B cell (primary cell): ENCODE measurements at regions not wholly inside any gene's neighbourhood (a gene's known extent, or its start where the extent isn't known, plus 50 kb on each side); places are given as distances from the start of the nearest gene placed in this dataset.

Experiments used
- ATAC-seq: fragments of 200-7000 bp; cut with Tn5 transposase; one replicate; pipeline ENCODE4 v1.10.0; 2021; ENCODE audit warnings: low read depth, mild to moderate bottlenecking, moderate number of reproducible peaks, moderate library complexity
- CTCF ChIA-PET: fragments of 350-600 bp; sonication (Branson Sonifier 250); formaldehyde crosslinking; loops from one replicate; lab custom pipeline; 2021; ENCODE audit warnings: antibody characterized with exemption, inconsistent platforms; lab: Charles Lee
- POLR2A ChIA-PET: fragments of 350-600 bp; sonication (Branson Sonifier 250); formaldehyde crosslinking; loops from one replicate; lab custom pipeline; 2021; ENCODE audit warnings: antibody characterized with exemption; lab: Charles Lee
- DNase-seq: peaks from one replicate; pipeline ENCODE4 v3.0.0; 2013
- H2AFZ ChIP-seq: 2 replicates; pipeline ENCODE4 v1.6.1; 2012; ENCODE audit warnings: mild to moderate bottlenecking, low read depth, low read length; ENCODE audit not compliant: insufficient read depth, poor library complexity, severe bottlenecking
- H3K27ac ChIP-seq, 2 donors: 1 replicate in 1 of 2; 2 replicates in 1 of 2; pipeline ENCODE4 v1.5.1; 2012 to 2013; ENCODE audit warnings: low read length in 2 of 2, mild to moderate bottlenecking in 2 of 2, moderate library complexity in 1 of 2
- H3K27me3 ChIP-seq, 4 experiments: fragments of 200-600 bp in 1 of 4; sonication (generic) in 1 of 4; replicated peaks in 1 of 4; 1 replicate in 2 of 4; 2 replicates in 2 of 4; pipeline versions ENCODE4 v1.6.1 to v1.7.0; 2013 to 2016; ENCODE audit warnings: low read length in 3 of 4, mild to moderate bottlenecking in 2 of 4, mixed read lengths in 1 of 4, moderate library complexity in 1 of 4; ENCODE audit not compliant: insufficient read depth in 4 of 4, control insufficient read depth in 3 of 4; ENCODE audit errors: control extremely low read depth in 1 of 4
- H3K36me3 ChIP-seq, 2 experiments: replicated peaks in 1 of 2; 1 replicate in 1 of 2; 2 replicates in 1 of 2; pipeline versions ENCODE4 v1.6.1 to v1.7.1; 2013; ENCODE audit warnings: low read length in 1 of 2; ENCODE audit not compliant: insufficient read depth in 2 of 2, control insufficient read depth in 1 of 2; ENCODE audit errors: control extremely low read depth in 1 of 2, extremely low read depth in 1 of 2
- H3K4me1 ChIP-seq, 2 donors: fragments of 200-600 bp in 1 of 2; sonication (generic) in 1 of 2; 1 replicate in 1 of 2; 2 replicates in 1 of 2; pipeline versions ENCODE4 v1.5.1 to v1.6.1; 2013 to 2017; ENCODE audit warnings: low read length in 2 of 2; ENCODE audit not compliant: control insufficient read depth in 2 of 2, insufficient read depth in 2 of 2
- H3K4me2 ChIP-seq: replicated peaks from 2 replicates; pipeline ENCODE3; 2012; ENCODE audit warnings: mild to moderate bottlenecking, low read depth, low read length; ENCODE audit not compliant: poor library complexity, severe bottlenecking
- H3K4me3 ChIP-seq, 5 experiments: fragments of 200-600 bp in 1 of 5; sonication (generic) in 1 of 5; 1 replicate in 3 of 5; 2 replicates in 2 of 5; pipeline versions ENCODE4 v1.5.1 to v1.7.0; 2011 to 2016; ENCODE audit warnings: low read length in 4 of 5, mild to moderate bottlenecking in 4 of 5, low read depth in 2 of 5, control low read depth in 1 of 5, moderate library complexity in 1 of 5; ENCODE audit not compliant: insufficient read depth in 1 of 5; ENCODE audit errors: control extremely low read depth in 1 of 5, extremely low read depth in 1 of 5
- H3K79me2 ChIP-seq: fragments of 200-600 bp; sonication (generic); one replicate; pipeline ENCODE4 v1.6.0; 2016; ENCODE audit warnings: low read length; ENCODE audit not compliant: control insufficient read depth, insufficient read depth
- H3K9ac ChIP-seq: fragments of 200-600 bp; sonication (generic); 2 replicates; pipeline ENCODE4 v1.6.1; 2017; ENCODE audit warnings: mild to moderate bottlenecking, low read length, moderate library complexity
- H3K9me3 ChIP-seq, 3 donors: one replicate each; pipeline versions ENCODE4 v1.6.1 to v1.7.1; 2013; ENCODE audit warnings: low read length in 2 of 3; ENCODE audit not compliant: control insufficient read depth in 2 of 3, insufficient read depth in 1 of 3; ENCODE audit errors: control extremely low read depth in 1 of 3
- H4K20me1 ChIP-seq: 2 replicates; pipeline ENCODE4 v1.6.0; 2012; ENCODE audit warnings: mild to moderate bottlenecking, low read length; ENCODE audit not compliant: insufficient read depth, control insufficient read depth, poor library complexity, severe bottlenecking
- H3K27ac Mint-ChIP-seq: one replicate; pipeline ENCODE4 v1.8.0; 2021; ENCODE audit warnings: mixed read lengths
- H3K27me3 Mint-ChIP-seq: one replicate; pipeline ENCODE4 v1.8.0; 2021; ENCODE audit warnings: mixed read lengths
- H3K4me1 Mint-ChIP-seq: one replicate; pipeline ENCODE4 v1.8.0; 2021; ENCODE audit warnings: mixed read lengths
- H3K4me3 Mint-ChIP-seq: one replicate; pipeline ENCODE4 v1.8.0; 2021; ENCODE audit warnings: mixed read lengths
- H3K9me3 Mint-ChIP-seq: one replicate; pipeline ENCODE4 v1.8.0; 2022; ENCODE audit warnings: mixed read lengths; ENCODE audit not compliant: insufficient read depth
- EZH2 ChIP-seq: IDR thresholded peaks from 2 replicates; pipeline ENCODE4 v1.6.1; 2012; ENCODE audit warnings: borderline replicate concordance, low read depth, mild to moderate bottlenecking, moderate library complexity, low read length; ENCODE audit not compliant: insufficient read depth, poor library complexity, severe bottlenecking
- WGBS: methylation state at CpG from one replicate; pipeline ENCODE4 v1.1.5; 2013; ENCODE audit warnings: missing lambda C conversion rate; ENCODE audit not compliant: insufficient coverage; 5-methylcytosine and 5-hydroxymethylcytosine counted together
- intact Hi-C: fragments of 100-400 bp; cut with micrococcal nuclease; formaldehyde crosslinking; loops from one replicate; pipeline ENCODE4 v1.10.0; 2022
- TF ChIP-seq, protein P1 (sequence below): fragments of 200-600 bp; IDR thresholded peaks from one replicate; pipeline ENCODE4 v1.8.0; 2022; ENCODE audit warnings: antibody characterized with exemption, mild to moderate bottlenecking

DNA sequence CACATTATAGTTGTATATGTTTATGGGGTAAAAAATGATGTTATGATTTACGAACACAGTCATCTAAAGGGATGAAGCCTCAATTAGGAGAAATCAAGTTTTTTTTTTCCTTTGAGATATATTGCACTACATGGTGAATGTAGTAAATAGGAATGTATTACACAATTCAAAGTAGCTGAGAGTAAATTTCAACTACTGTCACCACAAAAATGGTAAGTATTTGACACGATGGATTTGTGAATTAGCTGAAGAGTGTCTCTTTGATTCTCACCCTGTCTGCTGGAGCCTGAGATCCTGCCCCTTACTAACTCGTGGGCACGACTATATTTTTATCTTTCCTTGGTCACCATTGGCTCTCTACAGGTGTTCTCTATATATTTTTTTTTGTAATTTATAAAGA is 540.4 kb upstream of the DSEL start:
- ChIA-PET POLR2A (no interaction called here), CTCF (no interaction called here)
- Histone ChIP-seq H3K4me2 (no peak overlapping the region), H3K79me2 (no peaks in the 10 kb centered on the region), H3K36me3 (no peaks in the 10 kb centered on the region), H2AFZ (no peak overlapping the region), H3K9me3 (peaks cover 0 to 5% (median 0%) of the 10 kb centered on the region in 3 donors), H3K27ac (no peak overlapping the region), H3K4me1 (no peaks in the 10 kb centered on the region), H4K20me1 (no peaks in the 10 kb centered on the region), H3K4me3 (no peak overlapping the region), H3K27me3 (no peaks in the 10 kb centered on the region), H3K9ac (no peak overlapping the region)
- TF ChIP-seq, protein P1, sequence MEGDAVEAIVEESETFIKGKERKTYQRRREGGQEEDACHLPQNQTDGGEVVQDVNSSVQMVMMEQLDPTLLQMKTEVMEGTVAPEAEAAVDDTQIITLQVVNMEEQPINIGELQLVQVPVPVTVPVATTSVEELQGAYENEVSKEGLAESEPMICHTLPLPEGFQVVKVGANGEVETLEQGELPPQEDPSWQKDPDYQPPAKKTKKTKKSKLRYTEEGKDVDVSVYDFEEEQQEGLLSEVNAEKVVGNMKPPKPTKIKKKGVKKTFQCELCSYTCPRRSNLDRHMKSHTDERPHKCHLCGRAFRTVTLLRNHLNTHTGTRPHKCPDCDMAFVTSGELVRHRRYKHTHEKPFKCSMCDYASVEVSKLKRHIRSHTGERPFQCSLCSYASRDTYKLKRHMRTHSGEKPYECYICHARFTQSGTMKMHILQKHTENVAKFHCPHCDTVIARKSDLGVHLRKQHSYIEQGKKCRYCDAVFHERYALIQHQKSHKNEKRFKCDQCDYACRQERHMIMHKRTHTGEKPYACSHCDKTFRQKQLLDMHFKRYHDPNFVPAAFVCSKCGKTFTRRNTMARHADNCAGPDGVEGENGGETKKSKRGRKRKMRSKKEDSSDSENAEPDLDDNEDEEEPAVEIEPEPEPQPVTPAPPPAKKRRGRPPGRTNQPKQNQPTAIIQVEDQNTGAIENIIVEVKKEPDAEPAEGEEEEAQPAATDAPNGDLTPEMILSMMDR: no peak
- TF ChIP-seq EZH2: no peak
- no peaks in the 10 kb centered on the region for H3K9me3 Mint-ChIP-seq
- intact Hi-C loops: no loop called here
- no peaks in the 10 kb centered on the region for H3K4me1 Mint-ChIP-seq
- DNase-seq (no peak), ATAC-seq (no peak)
- H3K27me3 Mint-ChIP-seq: no peaks in the 10 kb centered on the region
- no CpG with 5 or more reads among the region's 4 CpGs for WGBS
- no peak overlapping the region for H3K27ac Mint-ChIP-seq
- H3K4me3 Mint-ChIP-seq: no peak overlapping the region

DNA sequence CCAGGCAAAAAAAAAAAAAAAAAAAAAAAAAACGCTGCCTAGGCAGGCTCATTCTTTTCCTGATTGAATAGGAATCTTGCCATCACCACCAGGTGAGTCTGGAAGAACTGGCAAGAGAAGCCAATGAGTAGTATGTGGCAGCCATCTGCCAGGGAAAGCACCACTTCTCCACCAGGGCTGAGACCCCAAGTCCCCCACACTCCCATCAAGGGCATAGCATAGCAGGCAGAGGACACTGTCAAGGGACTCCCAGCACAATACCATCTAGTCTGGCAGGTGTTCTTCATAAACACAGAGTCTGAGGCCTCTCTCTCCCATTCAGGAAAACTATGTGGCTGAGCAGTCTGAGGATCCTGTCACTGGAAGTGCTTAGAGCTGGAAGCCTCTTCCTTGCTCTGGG is 538.1 kb upstream of the DSEL start:
- Mint-ChIP-seq H3K27ac (no peak overlapping the region), H3K4me3 (no peak overlapping the region), H3K4me1 (no peaks in the 10 kb centered on the region), H3K27me3 (no peaks in the 10 kb centered on the region), H3K9me3 (peaks cover 2% of the 10 kb centered on the region)
- DNase-seq (no peak), ATAC-seq (no peak)
- no peaks in the 10 kb centered on the region for H3K79me2 ChIP-seq
- ChIA-PET POLR2A (no interaction called here), CTCF (no interaction called here)
- no peak overlapping the region for H3K9ac ChIP-seq
- H4K20me1 ChIP-seq: no peaks in the 10 kb centered on the region
- no peak overlapping the region for H3K4me3 ChIP-seq
- no peak overlapping the region for H3K4me2 ChIP-seq
- no peak overlapping the region for H2AFZ ChIP-seq
- no peak overlapping the region for H3K27ac ChIP-seq
- intact Hi-C loops: no loop called here
- H3K27me3 ChIP-seq: no peaks in the 10 kb centered on the region
- peaks cover 0 to 5% (median 0%) of the 10 kb centered on the region in 3 donors for H3K9me3 ChIP-seq
- TF ChIP-seq, protein P1: no peak
- no peak for TF ChIP-seq EZH2
- WGBS: no CpG with 5 or more reads among the region's 1 CpG
- H3K4me1 ChIP-seq: no peaks in the 10 kb centered on the region
- no peaks in the 10 kb centered on the region for H3K36me3 ChIP-seq
